Activated CD8-positive, alpha-beta memory T cell treated with anti-CD3 and anti-CD28 coated beads for 1 hour (primary cell): ENCODE measurements at regions not wholly inside any gene's neighbourhood (a gene's known extent, or its start where the extent isn't known, plus 50 kb on each side); places are given as distances from the start of the nearest gene placed in this dataset.
A peak's percentile ranks its signal among the peaks of the same experiment; 100 is the strongest.
"Not testable (repeated sequence)": the region's sequence is repeated elsewhere in the genome, so short reads cannot be mapped to it uniquely, and the experiment has no call there.

Experiments used
- DNase-seq, 2 donors: peaks; one replicate each; pipeline ENCODE4 v3.0.0-alpha.2; 2020; ENCODE audit warnings: low read depth in 1 of 2; ENCODE audit errors: extremely low read depth in 1 of 2

DNA sequence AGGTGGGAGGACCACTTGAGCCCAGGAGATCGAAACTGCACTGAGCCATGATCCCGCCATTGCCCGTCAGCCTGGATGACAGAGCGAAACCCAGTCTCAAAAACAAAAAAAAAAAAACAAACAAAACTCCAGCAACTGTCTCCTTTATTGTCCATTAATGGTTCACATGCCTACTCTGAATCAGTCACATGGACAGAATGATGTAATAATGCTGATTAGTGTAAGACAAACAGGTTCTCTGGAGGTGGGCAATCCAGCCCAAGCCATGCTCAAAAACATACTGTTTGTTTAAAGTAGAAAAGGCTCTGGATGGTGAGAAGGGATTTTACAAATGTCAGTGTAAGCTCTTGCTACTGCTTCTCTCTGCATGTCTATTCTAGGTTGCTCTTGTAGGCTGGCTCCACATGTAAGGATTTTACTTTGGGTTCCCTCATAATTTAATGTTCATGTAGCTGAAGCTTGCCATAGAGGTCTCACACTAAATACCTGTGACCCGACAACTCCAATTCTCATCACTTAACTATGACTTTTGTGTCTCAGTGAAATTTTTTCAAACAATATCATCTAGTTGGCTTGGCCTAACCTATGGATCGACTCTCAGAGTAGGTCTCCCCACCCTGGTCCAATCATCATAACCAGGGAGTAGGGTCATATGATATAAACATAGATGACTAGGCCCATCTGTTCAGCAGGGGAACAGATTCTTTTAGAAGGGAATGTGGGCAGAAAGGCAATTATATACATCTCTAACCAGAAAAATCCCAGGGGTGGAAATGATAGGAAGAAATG is 83.9 kb upstream of the SLC39A10 start:
- DNase-seq = no peak

DNA sequence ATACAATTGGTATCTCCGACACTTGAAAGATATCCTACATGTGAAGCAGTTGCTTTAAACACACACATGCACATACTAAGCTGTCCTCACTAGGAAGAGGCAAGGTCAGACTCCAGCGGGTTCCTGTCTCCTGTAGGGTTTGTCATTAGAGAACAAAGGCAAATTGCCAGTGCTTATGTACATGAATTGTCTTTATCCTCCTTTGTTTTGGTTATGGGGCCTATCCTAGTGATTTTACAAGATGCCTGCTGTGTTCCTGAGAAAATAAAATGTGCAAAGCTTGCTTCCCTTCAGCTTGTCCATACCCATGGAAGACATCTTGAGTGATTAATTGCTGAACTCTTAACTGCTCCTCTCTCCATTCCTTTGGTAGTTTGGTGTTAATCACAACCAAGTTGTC is 86.7 kb upstream of the SLC39A10 start:
- DNase-seq = no peak

DNA sequence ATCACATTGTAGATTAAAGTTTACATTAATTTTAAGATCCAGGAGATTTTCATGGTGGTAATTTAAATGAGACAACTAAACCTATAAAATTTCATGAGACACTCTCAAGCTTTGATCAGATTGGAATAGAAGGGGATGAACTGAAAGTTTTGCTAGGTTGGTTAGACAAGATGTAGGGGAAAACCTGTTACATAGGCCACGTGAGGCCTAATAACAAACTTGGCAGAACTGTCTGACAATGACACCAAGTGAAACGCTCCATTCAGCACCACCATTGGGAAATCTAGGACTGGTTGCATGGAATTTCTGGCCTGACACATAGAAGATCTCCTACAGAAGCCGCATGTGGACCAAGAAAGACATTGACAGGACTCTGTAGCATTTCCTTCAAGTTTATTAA is 87.8 kb upstream of the SLC39A10 start:
- no peak for DNase-seq

DNA sequence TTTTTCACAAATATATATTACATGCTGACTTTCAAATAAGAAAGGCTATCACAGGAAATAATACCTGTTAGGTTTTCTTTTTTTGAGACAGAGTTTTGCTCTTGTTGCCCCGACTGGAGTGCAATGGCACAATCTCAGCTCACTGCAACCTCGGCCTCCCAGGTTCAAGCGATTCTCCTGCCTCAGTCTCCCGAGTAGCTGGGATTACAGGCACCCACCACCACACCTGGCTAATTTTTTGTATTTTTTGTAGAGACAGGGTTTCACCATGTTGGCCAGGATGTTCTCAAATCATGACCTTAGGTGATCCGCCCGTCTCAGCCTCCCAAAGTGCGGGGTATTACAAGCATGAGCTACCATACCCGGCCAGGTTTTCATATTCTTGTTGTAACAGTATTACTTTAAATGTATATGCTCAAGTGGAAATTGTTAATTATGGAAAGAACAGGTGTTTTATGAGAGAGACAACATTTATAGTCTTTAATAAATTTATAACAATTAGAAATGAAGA is 92.3 kb upstream of the SLC39A10 start:
- DNase-seq = not testable (repeated sequence)

DNA sequence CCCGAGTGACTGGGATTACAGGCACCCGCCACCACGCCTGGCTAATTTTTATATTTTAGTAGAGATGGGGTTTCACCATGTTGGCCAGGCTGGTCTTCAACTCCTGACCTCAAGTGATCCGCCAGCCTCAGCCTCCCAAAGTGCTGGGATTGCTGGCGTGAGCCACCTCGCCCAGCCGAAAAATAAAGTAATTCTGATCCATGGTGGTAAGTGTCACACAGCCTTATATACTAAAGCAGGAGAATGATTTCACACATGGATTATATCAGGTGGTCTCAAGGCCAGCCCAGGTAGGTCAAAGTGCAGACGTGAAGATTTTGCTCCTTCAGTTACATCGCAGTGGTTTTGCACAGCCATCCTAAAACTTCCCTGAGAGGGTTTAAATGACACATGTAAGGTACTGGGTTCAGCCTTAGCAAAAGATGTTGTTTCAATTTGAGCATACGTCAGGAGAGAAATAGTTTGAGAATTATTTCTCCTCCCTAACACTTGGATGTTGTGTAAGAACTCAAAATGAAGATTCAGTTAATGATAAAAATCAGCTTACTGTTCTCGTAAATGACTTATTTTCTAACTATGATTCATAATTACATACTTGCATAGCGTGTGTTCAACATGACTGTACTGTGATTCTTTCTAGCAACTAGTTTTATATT is 93.0 kb upstream of the SLC39A10 start:
- DNase-seq = no peak

DNA sequence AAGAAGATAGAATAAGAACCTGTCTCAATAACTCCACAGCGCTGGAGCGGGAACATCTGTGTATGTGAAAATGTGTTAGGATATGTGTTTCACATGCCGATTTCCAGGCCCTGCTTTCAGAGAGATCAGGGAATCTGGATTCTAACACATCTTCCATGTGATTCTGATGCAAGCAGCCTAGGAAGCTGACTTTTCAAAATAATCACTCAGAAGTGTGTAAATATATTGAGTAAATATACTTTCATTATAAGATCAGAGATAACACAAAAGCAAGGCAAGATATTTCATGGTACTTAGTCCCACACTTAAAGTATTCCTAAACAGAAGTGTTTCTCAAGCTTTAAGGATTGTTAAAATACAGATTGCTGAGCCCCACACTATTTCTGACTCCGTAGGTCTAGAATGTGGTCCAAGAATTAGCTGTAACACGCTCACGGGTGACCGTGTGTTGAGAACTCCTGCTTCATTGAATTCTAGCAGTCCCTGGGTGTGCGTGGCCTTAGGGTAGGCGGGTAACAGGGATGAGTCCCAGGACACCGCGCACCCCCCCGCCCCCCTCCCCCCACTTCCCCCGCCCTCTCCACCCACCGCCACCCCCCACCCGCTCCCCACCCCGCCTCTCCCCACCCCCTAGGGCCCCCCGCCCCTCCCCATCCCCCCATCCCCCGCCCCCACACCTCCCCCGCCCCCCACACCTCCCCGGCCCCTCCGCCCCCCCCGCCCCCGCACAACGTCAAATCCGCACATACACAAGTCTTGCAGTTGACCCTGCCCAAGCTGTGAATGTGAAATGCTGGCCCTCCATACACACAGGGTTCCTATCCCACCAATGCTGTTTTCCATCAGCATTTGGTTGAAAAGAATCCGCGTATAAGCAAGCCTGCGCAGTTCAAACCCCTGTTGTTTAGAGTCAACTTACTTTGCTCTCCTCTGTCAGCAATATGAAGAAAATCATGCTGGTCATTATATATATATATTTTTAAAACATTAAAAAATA is 94.2 kb upstream of the SLC39A10 start:
- no peak for DNase-seq

DNA sequence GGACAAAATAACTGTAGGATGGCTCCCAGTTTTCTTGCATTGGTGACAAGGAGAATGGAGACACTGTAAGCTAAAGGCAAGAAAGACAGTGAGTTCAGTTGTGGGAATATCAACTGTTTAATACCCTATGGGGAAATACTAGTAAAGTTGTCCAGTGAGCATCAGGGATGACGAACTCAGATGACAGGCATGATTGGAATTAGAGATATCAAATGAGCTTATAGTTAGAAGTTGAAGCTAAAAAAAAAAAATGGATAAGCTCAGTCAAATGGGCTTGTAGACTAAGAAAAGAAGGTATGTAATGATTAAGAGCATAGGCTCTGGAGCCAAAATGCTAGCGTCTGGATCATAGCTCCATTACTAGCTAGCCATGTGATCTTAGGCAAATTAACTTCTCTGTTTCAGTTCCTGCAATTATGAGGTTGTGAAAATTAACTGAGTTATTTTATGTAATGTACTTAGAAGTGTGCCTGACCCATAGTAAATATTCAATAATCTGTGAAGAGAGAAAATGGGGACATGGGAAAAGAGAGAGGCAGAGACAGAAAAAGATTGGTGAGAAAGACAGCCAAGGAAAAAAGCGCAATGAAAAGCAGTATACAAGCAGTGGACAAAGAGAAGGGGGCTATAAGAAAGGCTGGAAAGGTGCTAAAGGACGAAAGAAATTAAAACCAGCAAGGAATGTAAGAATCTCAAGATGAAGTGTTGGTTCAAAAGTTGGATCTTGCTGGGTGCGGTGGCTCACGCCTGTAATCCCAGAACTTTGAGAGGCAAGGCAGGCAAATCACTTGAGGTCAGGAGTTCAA is 95.7 kb upstream of the SLC39A10 start:
- no peak for DNase-seq

DNA sequence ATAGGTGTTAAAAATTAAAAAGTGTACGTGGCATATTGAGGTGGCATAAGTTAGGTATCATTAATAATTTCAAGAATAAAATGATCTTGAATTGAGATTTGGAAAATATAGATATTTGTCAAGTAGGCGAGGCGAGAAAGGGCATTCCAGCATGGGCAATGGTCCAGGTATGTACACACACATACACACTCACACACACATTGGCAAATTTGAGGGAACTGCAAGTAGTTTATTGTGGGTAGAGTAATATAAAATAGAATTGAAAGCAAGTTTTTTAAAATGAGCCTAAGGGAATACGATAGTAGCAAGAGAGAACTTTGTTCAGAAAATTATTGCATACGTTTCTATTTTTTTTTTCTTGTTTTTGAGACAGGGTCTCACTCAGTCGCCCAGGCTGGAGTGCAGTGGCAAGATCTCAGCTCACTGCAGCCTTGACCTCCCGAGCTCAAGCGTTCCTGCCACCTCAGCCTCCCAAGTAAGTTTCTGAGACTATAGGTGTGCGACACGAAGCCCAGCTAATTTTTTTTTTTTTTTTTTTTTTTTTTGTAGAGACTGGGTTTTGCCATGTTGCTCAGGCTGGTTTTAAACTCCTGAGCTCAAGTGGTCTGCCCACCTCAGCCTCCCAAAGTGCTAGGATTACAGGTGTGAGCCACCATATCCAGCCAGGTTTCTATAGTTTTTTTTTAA is 96.7 kb upstream of the SLC39A10 start:
- DNase-seq = no peak

DNA sequence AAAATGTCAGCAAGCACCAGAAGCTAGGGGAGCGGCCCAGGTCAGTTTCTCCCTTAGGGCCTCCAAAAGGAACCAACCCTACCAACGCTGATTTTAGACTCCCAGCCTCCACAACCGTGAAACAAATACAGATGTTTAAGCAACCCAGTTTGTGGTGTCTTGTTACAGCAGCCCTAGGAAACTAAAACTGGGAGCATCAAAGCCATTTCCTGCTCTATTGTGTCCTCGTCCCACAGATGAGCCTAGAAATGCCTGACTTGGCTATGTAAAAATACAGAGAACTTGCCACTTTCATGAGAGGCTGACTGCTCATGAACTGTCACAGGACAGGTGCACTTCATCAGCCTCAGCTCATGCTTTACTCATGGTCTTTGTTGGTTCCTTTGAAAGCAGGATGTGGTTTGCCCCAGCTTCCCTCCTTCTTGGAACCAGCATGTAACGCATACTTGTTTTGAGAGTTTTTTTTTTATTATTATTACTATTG is 97.6 kb upstream of the SLC39A10 start:
- peak; percentile 25 to 36 for DNase-seq

DNA sequence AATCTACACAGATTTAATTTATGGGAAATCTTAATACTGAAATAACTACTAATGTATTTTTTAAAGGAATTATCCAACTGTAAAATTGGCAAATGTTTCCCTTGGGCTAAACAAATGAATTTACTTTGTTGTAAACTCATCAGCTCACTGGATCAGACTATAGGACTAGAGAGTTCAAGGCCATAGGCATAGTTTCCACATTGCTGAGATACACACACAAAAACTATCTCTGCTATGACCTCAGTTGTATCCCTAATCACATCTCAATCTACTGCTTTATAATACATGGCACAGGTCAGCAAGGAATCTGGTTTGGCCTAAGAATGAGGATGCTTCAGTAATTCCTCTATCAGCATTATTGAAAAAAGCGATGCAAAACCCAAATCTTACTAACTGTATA is 101.1 kb upstream of the SLC39A10 start:
- DNase-seq = no peak

DNA sequence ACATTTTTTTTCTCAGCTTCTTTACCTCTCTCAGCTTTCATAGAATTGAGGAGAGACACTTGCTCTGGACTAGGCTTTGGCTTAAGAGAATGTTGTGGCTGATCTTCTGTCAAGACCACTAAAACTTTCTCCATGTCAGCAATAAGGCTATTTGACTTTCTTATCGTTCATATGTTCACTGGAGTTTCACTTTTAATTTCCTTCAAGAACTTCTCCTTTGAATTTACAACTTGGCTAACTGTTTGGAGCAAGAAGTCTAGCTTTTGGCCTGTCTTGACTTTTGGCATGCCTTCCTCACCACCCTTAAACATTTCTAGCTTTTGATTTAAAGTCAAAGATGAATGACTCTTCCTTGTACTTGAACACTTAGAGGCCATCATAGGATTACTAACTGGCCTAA is 104.4 kb upstream of the SLC39A10 start:
- DNase-seq = no peak

DNA sequence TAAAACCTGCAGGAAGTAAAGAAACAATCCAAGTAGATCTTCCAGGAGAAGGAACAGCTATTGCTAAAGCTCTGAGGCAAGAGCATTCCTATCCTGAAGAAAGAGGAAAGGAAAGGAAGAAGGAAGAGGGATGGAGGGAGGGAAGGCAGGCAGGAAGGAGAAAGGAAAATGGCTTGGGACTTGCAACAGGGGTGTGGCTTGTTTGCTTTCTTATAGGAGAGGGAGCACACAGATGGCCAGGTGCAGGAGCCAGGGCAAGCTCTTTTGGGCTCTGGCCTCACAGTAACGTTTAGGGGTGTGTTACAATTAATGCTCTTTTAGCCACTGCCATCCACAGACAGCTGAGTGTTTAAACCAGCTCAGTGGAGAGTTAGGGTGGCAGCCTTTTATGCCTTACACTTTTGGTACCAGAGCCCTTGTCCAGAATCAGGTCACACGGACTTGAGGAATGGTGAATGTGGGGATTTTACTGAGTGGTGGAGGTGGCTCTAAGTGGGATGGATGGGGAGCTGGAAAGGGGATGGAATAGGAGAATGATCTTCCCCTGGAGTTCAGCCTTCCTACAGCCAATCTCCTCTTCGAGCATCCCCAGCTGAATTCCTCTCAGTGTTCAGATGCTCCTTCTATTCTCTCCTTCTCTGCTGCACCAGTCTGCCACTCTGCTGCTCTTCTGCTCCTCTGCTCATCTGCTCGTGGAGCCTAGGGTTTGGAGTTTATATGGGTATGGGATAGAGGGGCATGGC is 108.7 kb upstream of the SLC39A10 start:
- no peak for DNase-seq

DNA sequence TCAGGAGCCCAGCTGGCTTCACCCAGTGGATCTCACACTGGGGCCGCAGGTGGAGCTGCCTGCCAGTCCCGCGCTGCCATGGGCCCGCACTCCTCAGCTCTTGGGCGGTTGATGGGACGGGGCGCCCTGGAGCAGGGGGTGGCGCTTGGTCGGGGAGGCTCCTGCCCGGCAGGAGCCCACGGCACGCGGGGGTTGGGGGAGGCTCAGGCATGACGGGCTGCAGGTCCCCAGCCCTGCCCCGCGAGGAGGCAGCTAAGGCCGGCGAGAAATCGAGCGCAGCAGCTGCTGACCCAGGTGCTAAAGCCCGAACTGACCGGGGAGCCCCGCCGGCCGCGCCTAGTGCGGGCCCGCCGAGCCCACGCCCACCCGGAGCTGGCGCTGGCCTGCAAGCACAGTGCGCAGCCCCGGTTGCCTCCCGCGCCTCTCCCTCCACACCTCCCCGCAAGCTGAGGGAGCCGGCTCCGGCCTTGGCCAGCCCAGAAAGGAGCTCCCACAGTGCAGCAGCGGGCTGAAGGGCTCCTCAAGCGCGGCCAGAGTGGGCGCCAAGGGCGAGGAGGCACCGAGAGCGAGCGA is 109.7 kb upstream of the SLC39A10 start:
- not testable (repeated sequence) for DNase-seq

DNA sequence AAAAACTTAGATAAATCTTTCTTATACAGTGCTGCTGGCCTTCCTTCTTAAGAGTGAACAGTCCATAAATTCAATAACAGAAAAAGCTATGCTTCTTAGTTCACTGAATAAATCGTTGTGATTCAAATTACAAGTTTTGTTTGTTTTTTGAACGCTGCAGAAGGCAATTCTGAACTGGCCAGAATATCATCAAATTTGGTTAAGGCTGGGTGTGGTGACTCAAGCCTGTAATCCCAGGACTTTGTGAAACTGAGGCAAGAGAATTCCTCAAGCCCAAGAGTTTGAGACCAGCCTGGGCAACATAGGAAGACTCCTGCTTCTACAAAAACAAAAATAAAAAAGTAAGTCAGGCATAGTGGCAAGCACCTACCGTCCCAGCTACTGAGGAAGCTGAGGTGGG is 111.2 kb upstream of the SLC39A10 start:
- no peak for DNase-seq

DNA sequence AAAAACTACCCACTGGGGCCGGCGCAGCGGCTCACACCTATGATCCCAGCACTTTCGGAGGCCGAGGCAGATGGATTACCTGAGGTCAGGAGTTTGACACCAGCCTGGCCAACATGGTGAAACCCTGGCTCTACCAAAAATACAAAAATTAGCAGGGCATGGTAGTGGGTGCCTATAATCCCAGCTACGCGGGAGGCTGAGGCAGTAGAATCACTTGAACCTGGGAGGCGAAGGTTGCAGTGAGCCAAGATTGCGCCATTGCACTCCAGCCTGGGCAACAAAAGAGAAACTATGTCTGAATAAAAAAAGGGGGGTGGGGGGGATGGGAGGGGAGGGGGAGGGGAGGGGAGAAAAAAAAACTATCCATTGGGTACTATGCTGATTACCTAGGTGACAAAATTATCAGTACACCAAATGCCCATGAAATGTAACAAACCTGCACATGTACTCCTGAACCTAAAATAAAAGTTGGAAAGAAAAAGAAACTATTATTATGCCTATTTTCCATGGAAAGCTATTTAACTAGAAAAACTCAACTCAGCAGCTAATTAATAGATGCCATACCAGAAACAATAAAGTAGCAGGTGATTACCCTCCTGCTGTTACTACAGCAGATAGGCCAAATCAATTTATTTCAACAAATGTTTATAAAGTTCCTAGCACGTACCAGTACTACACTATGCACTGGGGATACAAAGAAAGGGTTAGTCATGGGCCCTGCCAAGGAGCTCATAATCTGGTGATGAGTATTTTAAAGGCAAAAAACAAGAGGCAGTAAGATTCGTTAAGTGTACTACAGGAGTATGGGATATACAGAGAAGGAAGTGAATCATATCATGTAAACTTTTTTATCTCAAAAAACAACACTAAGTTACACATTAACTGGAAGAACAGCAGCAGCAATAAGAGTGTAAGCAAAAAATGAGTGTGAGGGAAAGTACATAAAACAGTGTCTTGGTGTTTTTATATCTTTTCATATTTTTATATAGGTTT is 112.8 kb upstream of the SLC39A10 start:
- no peak for DNase-seq

DNA sequence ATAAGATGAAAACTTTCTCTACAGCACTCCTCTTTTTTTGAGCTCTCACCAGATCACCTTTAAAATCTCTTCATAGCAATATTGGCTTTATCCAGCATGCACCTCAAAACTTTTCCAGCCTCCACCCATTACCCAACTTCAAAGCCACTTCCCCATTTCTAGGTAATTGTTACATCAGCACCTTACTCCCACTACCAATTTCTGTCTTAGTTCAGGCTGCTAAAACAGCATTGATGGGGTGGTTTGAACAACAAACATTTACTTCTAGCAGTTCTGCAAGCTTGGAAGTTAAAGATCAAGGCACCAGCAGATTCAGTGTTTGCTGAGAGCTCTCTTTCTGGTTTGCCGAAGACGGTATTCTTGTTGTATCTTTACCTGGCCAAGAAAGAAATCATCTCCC is 114.0 kb upstream of the SLC39A10 start:
- no peak for DNase-seq

DNA sequence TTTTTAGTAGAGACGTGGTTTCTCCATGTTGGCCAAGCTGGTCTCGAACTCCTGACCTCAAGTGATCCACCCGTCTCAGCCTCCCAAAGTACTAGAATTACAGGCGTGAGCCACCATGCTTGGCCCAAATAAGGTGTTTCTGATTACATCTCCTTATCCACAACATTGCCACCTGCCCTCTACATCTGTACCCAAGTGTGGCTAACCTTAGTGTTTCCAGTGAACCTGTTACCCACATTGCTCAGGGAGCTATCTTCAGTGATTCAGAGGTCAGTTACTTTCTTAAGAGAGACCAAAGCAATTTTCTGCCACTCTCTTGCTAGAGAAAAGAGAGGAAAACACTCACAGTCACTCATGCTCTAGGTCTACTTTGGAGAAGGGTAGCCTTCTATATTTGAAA is 115.0 kb upstream of the SLC39A10 start:
- DNase-seq = no peak
